Body of pancreas (tissue), 4 donors: ENCODE measurements at regions not wholly inside any gene's neighbourhood (a gene's known extent, or its start where the extent isn't known, plus 50 kb on each side); places are given as distances from the start of the nearest gene placed in this dataset.

Experiments
- ATAC-seq: fragments of 150-250 bp; one replicate; pipeline ENCODE4 v1.9.1; 2016
- DNase-seq, 4 donors: peaks; one replicate each; pipeline ENCODE4 v3.0.0-alpha.2; 2019
- H3K27ac ChIP-seq, 4 donors: fragments of 200-600 bp; sonication (generic); 1 replicate in 3 of 4; 2 replicates in 1 of 4; pipeline versions ENCODE4 v1.5.1 to v1.6.1; 2016 to 2019; ENCODE audit warnings: mild to moderate bottlenecking in 1 of 4, mixed read lengths in 1 of 4, moderate library complexity in 1 of 4
- H3K27me3 ChIP-seq, 2 donors: fragments of 200-600 bp; sonication (generic); one replicate each; pipeline ENCODE4 v1.6.0; 2016; ENCODE audit warnings: mild to moderate bottlenecking in 1 of 2
- H3K36me3 ChIP-seq, 2 donors: fragments of 200-600 bp; sonication (generic); replicated peaks in 1 of 2; 2 replicates each; pipeline ENCODE4 v1.5.1; 2016; ENCODE audit warnings: low read depth in 2 of 2; ENCODE audit not compliant: insufficient read depth in 1 of 2
- H3K4me1 ChIP-seq: fragments of 200-600 bp; sonication (generic); one replicate; pipeline ENCODE4 v1.6.0; 2016
- H3K4me3 ChIP-seq, 2 donors: fragments of 200-600 bp; sonication (generic); 1 replicate in 1 of 2; 2 replicates in 1 of 2; pipeline ENCODE4 v1.5.1; 2016 to 2019
- H3K9me3 ChIP-seq, 3 donors: fragments of 200-600 bp; sonication (generic); 1 replicate in 2 of 3; 2 replicates in 1 of 3; pipeline ENCODE4 v1.5.1; 2016
- POLR2A ChIP-seq, 3 donors: fragments of 450-650 bp; IDR thresholded peaks; one replicate each; pipeline ENCODE4 v1.6.1; 2016; ENCODE audit warnings: antibody characterized with exemption in 3 of 3, mild to moderate bottlenecking in 2 of 3
- WGBS, 2 donors: methylation state at CpG; one replicate each; pipeline ENCODE4 v1.1.5; 2017; 5-methylcytosine and 5-hydroxymethylcytosine counted together
- intact Hi-C: fragments of 100-400 bp; cut with DNase I; formaldehyde crosslinking; loops from one replicate; pipeline ENCODE4 v1.15.1; 2023
- TF ChIP-seq, protein P1 (sequence below), 7 experiments: fragments of 450-650 bp in 4 of 7; fragments of 200-600 bp in 3 of 7; sonication (generic) in 3 of 7; IDR thresholded peaks; one replicate each; pipeline ENCODE4 v1.5.1; 2016 to 2019; ENCODE audit warnings: antibody characterized with exemption in 7 of 7

DNA sequence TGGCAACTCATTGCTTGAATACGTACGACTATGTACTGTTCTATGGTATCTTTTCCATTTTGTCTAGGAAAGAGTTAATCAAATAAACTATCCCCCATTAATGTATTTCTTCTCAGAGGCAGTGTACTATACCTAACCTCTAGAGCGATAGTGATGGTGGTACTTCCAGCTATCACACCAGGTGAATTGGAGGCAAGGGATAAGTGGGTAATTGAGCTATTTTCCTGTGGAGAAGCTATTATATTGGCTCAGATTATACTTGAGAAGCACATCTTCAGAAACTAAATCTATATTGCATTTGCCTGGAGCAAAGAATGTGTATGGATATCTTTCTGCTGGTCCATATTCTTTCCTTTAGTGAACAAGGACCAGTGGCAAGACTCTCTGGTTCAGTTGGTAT lies 430.7 kb upstream of the KHDRBS2 start:
- Histone ChIP-seq H3K36me3 (no peaks in the 10 kb centered on the region), H3K27ac (no peak overlapping the region), H3K4me3 (no peak overlapping the region), H3K27me3 (no peaks in the 10 kb centered on the region), H3K4me1 (no peaks in the 10 kb centered on the region), H3K9me3 (no peaks in the 10 kb centered on the region)
- DNase-seq (no peak), ATAC-seq (no peak)
- WGBS, 2 donors: 54 to 58% methylated on average over 3 of the region's 3 CpGs
- intact Hi-C loops: no loop called here
- TF ChIP-seq, protein P1, sequence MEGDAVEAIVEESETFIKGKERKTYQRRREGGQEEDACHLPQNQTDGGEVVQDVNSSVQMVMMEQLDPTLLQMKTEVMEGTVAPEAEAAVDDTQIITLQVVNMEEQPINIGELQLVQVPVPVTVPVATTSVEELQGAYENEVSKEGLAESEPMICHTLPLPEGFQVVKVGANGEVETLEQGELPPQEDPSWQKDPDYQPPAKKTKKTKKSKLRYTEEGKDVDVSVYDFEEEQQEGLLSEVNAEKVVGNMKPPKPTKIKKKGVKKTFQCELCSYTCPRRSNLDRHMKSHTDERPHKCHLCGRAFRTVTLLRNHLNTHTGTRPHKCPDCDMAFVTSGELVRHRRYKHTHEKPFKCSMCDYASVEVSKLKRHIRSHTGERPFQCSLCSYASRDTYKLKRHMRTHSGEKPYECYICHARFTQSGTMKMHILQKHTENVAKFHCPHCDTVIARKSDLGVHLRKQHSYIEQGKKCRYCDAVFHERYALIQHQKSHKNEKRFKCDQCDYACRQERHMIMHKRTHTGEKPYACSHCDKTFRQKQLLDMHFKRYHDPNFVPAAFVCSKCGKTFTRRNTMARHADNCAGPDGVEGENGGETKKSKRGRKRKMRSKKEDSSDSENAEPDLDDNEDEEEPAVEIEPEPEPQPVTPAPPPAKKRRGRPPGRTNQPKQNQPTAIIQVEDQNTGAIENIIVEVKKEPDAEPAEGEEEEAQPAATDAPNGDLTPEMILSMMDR (IDR thresholded peaks at IDR 0.05): no peak
- no peak for TF ChIP-seq POLR2A (IDR thresholded peaks at IDR 0.05)

DNA sequence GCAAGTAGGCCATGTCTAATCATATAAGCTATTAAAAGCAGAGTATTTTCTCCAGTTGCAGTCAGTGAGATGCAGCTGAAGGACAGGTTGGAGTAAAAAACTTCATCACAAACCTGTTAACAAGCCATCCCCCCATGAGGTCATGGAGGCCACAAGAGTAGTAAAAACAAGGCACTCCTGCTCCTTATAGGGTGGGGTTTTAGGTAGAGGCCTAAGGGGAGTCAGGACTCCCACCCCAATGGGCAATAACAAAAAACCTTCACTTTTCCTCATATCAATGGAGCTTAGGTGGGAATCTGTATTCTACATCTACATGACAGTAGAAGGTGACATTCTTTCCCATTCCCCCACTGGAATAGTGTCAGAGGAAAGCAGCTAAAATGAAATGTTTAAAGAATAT lies 428.1 kb upstream of the KHDRBS2 start:
- Histone ChIP-seq H3K27me3 (no peaks in the 10 kb centered on the region), H3K9me3 (no peaks in the 10 kb centered on the region), H3K27ac (no peak overlapping the region), H3K4me1 (no peaks in the 10 kb centered on the region), H3K36me3 (no peaks in the 10 kb centered on the region), H3K4me3 (no peak overlapping the region)
- ATAC-seq (no peak), DNase-seq (no peak)
- TF ChIP-seq POLR2A (IDR thresholded peaks at IDR 0.05): no peak
- TF ChIP-seq, protein P1 (IDR thresholded peaks at IDR 0.05): no peak
- intact Hi-C loops: no loop called here

DNA sequence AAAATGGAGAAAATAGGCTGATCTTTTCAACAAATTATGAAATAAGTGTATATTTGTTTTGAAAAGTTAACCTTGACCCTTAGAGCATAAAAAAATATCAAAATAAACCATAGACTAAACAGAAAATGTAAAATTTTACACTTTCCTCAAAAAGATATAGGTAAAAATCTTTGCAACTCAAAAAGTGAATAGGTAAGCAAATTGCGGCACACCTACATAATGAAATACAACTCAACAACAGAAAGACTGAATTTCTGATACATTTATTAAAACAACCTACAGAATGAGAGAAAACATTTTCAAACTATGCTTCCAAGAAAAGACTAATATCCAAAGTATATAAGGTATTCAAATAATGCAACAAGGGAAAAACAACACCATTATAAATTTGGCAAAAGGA lies 425.7 kb upstream of the KHDRBS2 start:
- no peaks in the 10 kb centered on the region for H3K36me3 ChIP-seq
- TF ChIP-seq POLR2A (IDR thresholded peaks at IDR 0.05): no peak
- TF ChIP-seq, protein P1 (IDR thresholded peaks at IDR 0.05): no peak
- no peak overlapping the region for H3K4me3 ChIP-seq
- H3K27ac ChIP-seq: no peak overlapping the region
- H3K4me1 ChIP-seq: no peaks in the 10 kb centered on the region
- ATAC-seq (no peak), DNase-seq (no peak)
- intact Hi-C loops: no loop called here
- H3K9me3 ChIP-seq: no peaks in the 10 kb centered on the region
- WGBS, 2 donors: 88 to 91% methylated on average over 1 of the region's 1 CpG
- no peaks in the 10 kb centered on the region for H3K27me3 ChIP-seq

DNA sequence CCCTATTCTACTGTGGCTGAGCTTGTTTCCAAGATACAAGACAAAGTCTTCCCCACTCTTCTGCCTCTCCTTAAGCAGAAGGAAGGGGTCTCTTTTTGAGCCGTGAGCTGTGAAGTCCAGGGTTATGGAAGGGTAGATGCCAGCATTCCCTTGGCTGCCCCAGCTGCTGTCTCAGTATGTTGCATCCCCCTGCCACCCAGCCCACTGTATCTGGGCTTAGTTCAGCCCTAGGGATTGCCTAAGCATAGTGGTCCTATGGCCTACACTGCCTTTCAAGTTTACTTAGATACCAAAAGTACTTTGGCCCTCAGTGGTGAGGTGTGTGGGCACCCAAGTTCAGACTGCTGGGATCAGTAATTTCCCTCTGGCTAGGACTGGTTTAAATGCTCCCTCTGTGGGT lies 421.9 kb upstream of the KHDRBS2 start:
- Histone ChIP-seq H3K4me3 (no peak overlapping the region), H3K9me3 (no peaks in the 10 kb centered on the region), H3K36me3 (no peaks in the 10 kb centered on the region), H3K27ac (no peak overlapping the region), H3K4me1 (no peaks in the 10 kb centered on the region), H3K27me3 (no peaks in the 10 kb centered on the region)
- TF ChIP-seq POLR2A (IDR thresholded peaks at IDR 0.05): no peak
- TF ChIP-seq, protein P1 (IDR thresholded peaks at IDR 0.05): no peak
- intact Hi-C loops: no loop called here
- 83% methylated on average over 1 of the region's 1 CpG for WGBS, 2 donors
- ATAC-seq (no peak), DNase-seq (no peak)

DNA sequence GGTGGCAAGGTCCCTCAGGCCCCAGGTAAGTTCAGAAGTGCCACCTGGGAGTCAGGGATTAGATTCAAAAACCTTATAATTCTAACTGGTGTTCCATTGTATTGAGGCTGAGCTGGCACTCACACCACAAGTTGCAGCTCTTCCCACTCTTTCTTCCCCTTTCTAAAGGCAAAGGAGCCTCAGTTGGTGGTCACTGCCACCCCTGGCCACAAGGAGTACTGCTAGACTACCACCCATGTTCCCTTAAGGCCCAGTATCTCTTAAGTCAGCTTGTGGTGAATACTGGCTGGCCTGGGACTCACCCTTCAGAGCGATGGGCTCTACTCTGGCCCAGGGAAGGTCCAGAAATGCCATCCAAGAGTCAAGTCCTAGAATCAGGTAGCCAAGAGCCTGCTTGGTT lies 421.1 kb upstream of the KHDRBS2 start:
- intact Hi-C loops: no loop called here
- ATAC-seq: no peak

More for the DNA sequence above, 421.1 kb upstream of the KHDRBS2 start:
- no peak for TF ChIP-seq POLR2A (IDR thresholded peaks at IDR 0.05)
- TF ChIP-seq, protein P1 (IDR thresholded peaks at IDR 0.05): no peak
- no peaks in the 10 kb centered on the region for H3K36me3 ChIP-seq
- no peak overlapping the region for H3K4me3 ChIP-seq
- DNase-seq: no peak
- H3K27ac ChIP-seq: no peak overlapping the region
- no peaks in the 10 kb centered on the region for H3K4me1 ChIP-seq
- WGBS, 2 donors: 50 to 100% methylated on average over 1 of the region's 1 CpG
- no peaks in the 10 kb centered on the region for H3K9me3 ChIP-seq
- no peaks in the 10 kb centered on the region for H3K27me3 ChIP-seq
